Activated CD4-positive, alpha-beta T cell treated with anti-CD3 and anti-CD28 coated beads, Interleukin-2, amount 50 U/mL, for 1 hour (primary cell): ENCODE measurements at regions not wholly inside any gene's neighbourhood (a gene's known extent, or its start where the extent isn't known, plus 50 kb on each side); places are given as distances from the start of the nearest gene placed in this dataset.

Source experiments
- DNase-seq: peaks from one replicate; pipeline ENCODE4 v3.0.0-alpha.2; 2020

- DNase-seq: no peak
Measured at GRCh38 chr2:196449083-196449482, 190.4 kb upstream of the CCDC150 start.

GRCh38 chr2:196452758-196453157 is 186.8 kb upstream of the CCDC150 start:
- DNase-seq: no peak

GRCh38 chr2:196453613-196454047 is 185.9 kb upstream of the CCDC150 start:
- DNase-seq: peak; percentile 18

GRCh38 chr2:196454492-196454891 is 185.0 kb upstream of the CCDC150 start:
- no peak for DNase-seq

GRCh38 chr2:196459539-196459938 is 180.0 kb upstream of the CCDC150 start:
- DNase-seq: no peak

GRCh38 chr2:196463706-196464105 is 175.8 kb upstream of the CCDC150 start:
- no peak for DNase-seq

- no peak for DNase-seq
Measured at GRCh38 chr2:196464311-196464710, 175.2 kb upstream of the CCDC150 start.

- DNase-seq: no peak
Measured at GRCh38 chr2:196466581-196466980, 172.9 kb upstream of the CCDC150 start.

- no peak for DNase-seq
Measured at GRCh38 chr2:196468394-196468793, 171.1 kb upstream of the CCDC150 start.

GRCh38 chr2:196473617-196474016 is 165.9 kb upstream of the CCDC150 start:
- no peak for DNase-seq

GRCh38 chr2:196475611-196476010 is 163.9 kb upstream of the CCDC150 start:
- DNase-seq: no peak

GRCh38 chr2:196478588-196478987 is 160.9 kb upstream of the CCDC150 start:
- no peak for DNase-seq

- no peak for DNase-seq
Measured at GRCh38 chr2:196479350-196479749, 160.2 kb upstream of the CCDC150 start.

- DNase-seq: no peak
Measured at GRCh38 chr2:196480653-196481323, 158.7 kb upstream of the CCDC150 start.

- DNase-seq: no peak
Measured at GRCh38 chr2:196481324-196481697, 158.2 kb upstream of the CCDC150 start.

GRCh38 chr2:196482119-196483065 is 157.1 kb upstream of the CCDC150 start:
- no peak for DNase-seq

GRCh38 chr2:196486146-196486545 is 153.4 kb upstream of the CCDC150 start:
- no peak for DNase-seq

- no peak for DNase-seq
Measured at GRCh38 chr2:196487417-196487816, 152.1 kb upstream of the CCDC150 start.

- no peak for DNase-seq
Measured at GRCh38 chr2:196489371-196489770, 150.1 kb upstream of the CCDC150 start.

GRCh38 chr2:196492946-196493345 is 146.6 kb upstream of the CCDC150 start:
- DNase-seq: no peak

GRCh38 chr2:196498962-196499361 is 140.6 kb upstream of the CCDC150 start:
- no peak for DNase-seq

- no peak for DNase-seq
Measured at GRCh38 chr2:196499686-196500085, 139.8 kb upstream of the CCDC150 start.

GRCh38 chr2:196500686-196501431 is 138.7 kb upstream of the CCDC150 start:
- no peak for DNase-seq
